ENCODE measurements at regions not wholly inside any gene's neighbourhood (a gene's known extent, or its start where the extent isn't known, plus 50 kb on each side); places are given as distances from the start of the nearest gene placed in this dataset.

- Histone ChIP-seq H3K27me3 (no peaks in the 10 kb centered on the region), H3K27ac (no peak overlapping the region), H3K36me3 (replicated peaks in 1 of 2) (no peaks in the 10 kb centered on the region), H3K4me3 (no peak overlapping the region), H3K9me3 (replicated peaks in 1 of 3) (no peaks in the 10 kb centered on the region), H3K4me1 (replicated peaks in 1 of 2) (no peaks in the 10 kb centered on the region)
- no peak for TF ChIP-seq CTCF (IDR thresholded peaks at IDR 0.05)
- TF ChIP-seq POLR2A (IDR thresholded peaks at IDR 0.05): no peak
- WGBS, 4 donors: 72 to 76% (median 73%) methylated on average over 4 of the region's 4 CpGs
- intact Hi-C loops (cut with DNase I): no loop called here
- DNase-seq: no peak
These were observed 271.7 kb downstream of the EFNB2 start for GRCh38 chr13:106263801-106264200.

GRCh38 chr13:106262886-106263285, 272.6 kb downstream of the EFNB2 start:
- TF ChIP-seq CTCF (IDR thresholded peaks at IDR 0.05) (no peak), POLR2A (IDR thresholded peaks at IDR 0.05) (no peak)
- H3K4me3 ChIP-seq: no peak overlapping the region
- intact Hi-C loops (cut with DNase I): no loop called here
- no peaks in the 10 kb centered on the region for H3K36me3 ChIP-seq (replicated peaks in 1 of 2)
- 83 to 89% (median 86%) methylated on average over 8 of the region's 8 CpGs for WGBS, 4 donors
- DNase-seq: no peak
- no peaks in the 10 kb centered on the region for H3K9me3 ChIP-seq (replicated peaks in 1 of 3)
- H3K27me3 ChIP-seq: no peaks in the 10 kb centered on the region
- H3K27ac ChIP-seq: no peak overlapping the region
- no peaks in the 10 kb centered on the region for H3K4me1 ChIP-seq (replicated peaks in 1 of 2)

- H3K36me3 ChIP-seq (replicated peaks in 1 of 2): no peaks in the 10 kb centered on the region
- no peak overlapping the region for H3K27ac ChIP-seq
- no peak for DNase-seq
- intact Hi-C loops (cut with DNase I): no loop called here
- H3K9me3 ChIP-seq (replicated peaks in 1 of 3): no peaks in the 10 kb centered on the region
- no peak for TF ChIP-seq POLR2A (IDR thresholded peaks at IDR 0.05)
- TF ChIP-seq CTCF (IDR thresholded peaks at IDR 0.05): no peak
- WGBS, 4 donors: 73 to 84% (median 78%) methylated on average over 7 of the region's 7 CpGs
- no peaks in the 10 kb centered on the region for H3K4me1 ChIP-seq (replicated peaks in 1 of 2)
- no peaks in the 10 kb centered on the region for H3K27me3 ChIP-seq
- no peak overlapping the region for H3K4me3 ChIP-seq
These were observed 274.0 kb downstream of the EFNB2 start for GRCh38 chr13:106261450-106261849.

GRCh38 chr13:106260352-106260751, 275.1 kb downstream of the EFNB2 start:
- no peaks in the 10 kb centered on the region for H3K27me3 ChIP-seq
- DNase-seq: no peak
- H3K27ac ChIP-seq: no peak overlapping the region
- H3K36me3 ChIP-seq (replicated peaks in 1 of 2): no peaks in the 10 kb centered on the region
- no peak overlapping the region for H3K4me3 ChIP-seq
- WGBS, 4 donors: 90 to 92% (median 92%) methylated on average over 13 to 20 of the region's 20 CpGs
- no peaks in the 10 kb centered on the region for H3K4me1 ChIP-seq (replicated peaks in 1 of 2)
- no peak for TF ChIP-seq POLR2A (IDR thresholded peaks at IDR 0.05)
- TF ChIP-seq CTCF (IDR thresholded peaks at IDR 0.05): no peak
- no peaks in the 10 kb centered on the region for H3K9me3 ChIP-seq (replicated peaks in 1 of 3)
- intact Hi-C loops (cut with DNase I): no loop called here
